ENCODE measurements at regions not wholly inside any gene's neighbourhood (a gene's known extent, or its start where the extent isn't known, plus 50 kb on each side); places are given as distances from the start of the nearest gene placed in this dataset.
A peak's percentile ranks its signal among the peaks of the same experiment; 100 is the strongest.

DNA sequence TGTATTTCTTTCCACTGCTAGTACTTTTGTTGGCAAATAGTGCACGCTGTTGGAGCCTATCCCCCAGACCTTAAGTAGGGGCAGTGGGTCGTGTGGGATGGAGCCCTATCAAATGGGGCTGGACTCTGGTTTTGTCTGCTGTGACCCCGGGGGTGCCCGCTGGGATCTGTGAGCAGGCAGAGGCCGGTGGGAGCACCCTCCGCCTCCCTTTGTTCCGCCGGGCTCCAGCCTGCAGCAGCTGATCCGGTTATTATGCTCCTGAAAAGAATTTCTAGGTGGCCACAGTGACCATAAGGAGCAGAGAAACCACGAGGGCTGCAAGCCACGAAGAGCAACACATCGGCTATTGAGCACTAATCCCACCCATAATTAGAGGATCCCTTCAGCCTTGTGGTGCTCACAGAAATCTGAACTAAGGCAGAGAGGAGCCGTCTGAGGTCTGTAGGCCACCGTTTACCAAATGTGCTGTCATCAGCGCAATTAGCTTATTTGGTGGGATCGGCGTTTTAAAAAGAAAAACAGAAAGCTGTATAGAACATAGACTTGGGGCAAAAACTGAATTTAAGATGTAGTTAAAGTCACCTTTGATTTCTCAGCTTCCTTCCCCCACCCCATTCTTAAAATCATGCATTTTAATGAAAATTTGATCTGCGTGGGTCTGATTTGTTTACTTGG is 598.3 kb upstream of the JAG1 start:
- no peak overlapping the region; the same call in 1 of the 2 replicates for H2BK5ac ChIP-seq (ENCODE audit: low read depth, low read length)
- no peak overlapping the region for H4K91ac ChIP-seq (replicated peaks; ENCODE audit: insufficient read length, low read length)
- no peak overlapping the region for H3K27ac ChIP-seq (ENCODE audit: low read depth, low read length)
- no peak for DNase-seq (ENCODE audit: low read depth in 1 of 2, low spot score in 2 of 2)
- H3K56ac ChIP-seq (replicated peaks; ENCODE audit: insufficient read length, low read depth, low read length) = no peak overlapping the region
- H3K4me2 ChIP-seq (ENCODE audit: insufficient read depth in 1 of 2, low read depth in 2 of 2, low read length in 2 of 2) = no peak overlapping the region
- 0 out of 2 replicates have a peak overlapping the region, but pooled peaks have one; percentile 72 for H2BK15ac ChIP-seq (ENCODE audit: low read length)
- no peak overlapping the region for H4K5ac ChIP-seq (ENCODE audit: insufficient read length, low read depth, low read length)
- TF ChIP-seq RXRA (IDR thresholded peaks at IDR 0.05; ENCODE audit: insufficient read depth, low read depth, low read length) (no peak), CEBPB (IDR thresholded peaks at IDR 0.05; ENCODE audit: low read depth, low read length) (no peak), CTBP2 (IDR thresholded peaks at IDR 0.05; ENCODE audit: borderline replicate concordance, insufficient read depth, insufficient read length, low read length) (no peak), KDM4A (IDR thresholded peaks at IDR 0.05; ENCODE audit: low read depth, low read length, severe bottlenecking) (no peak), TCF12 (IDR thresholded peaks at IDR 0.05; ENCODE audit: low read depth, low read length) (no peak)
- H3K23ac ChIP-seq (ENCODE audit: insufficient read length) = no peak overlapping the region
- H3K4me1 ChIP-seq (replicated peaks in 1 of 4; ENCODE audit: control insufficient read depth in 3 of 4, insufficient read depth in 4 of 4, low read length in 3 of 4) = peaks cover 3 to 15% (median 10%) of the 10 kb centered on the region in 4 experiments
- H2BK12ac ChIP-seq (ENCODE audit: low read depth, low read length) = peak overlapping the region; percentile 64; the same call in 1 of the 2 replicates
- no peaks in the 10 kb centered on the region for H3K9me3 ChIP-seq (ENCODE audit: insufficient read depth in 2 of 2, low read depth in 1 of 2, low read length in 1 of 2)
- H3K9ac ChIP-seq (replicated peaks in 1 of 4; ENCODE audit: extremely low read depth in 1 of 4, low read depth in 3 of 4, low read length in 3 of 4) = no peak overlapping the region
- 90% methylated on average over 18 of the region's 18 CpGs; no CpG with 5 or more reads in 1 of the 2 experiments for WGBS, 2 experiments (ENCODE audit: extremely low coverage in 1 of 2, insufficient coverage in 1 of 2, insufficient read length in 1 of 2, insufficient replicate concordance in 2 of 2, low coverage in 1 of 2, low lambda C conversion rate in 2 of 2, missing lambda C conversion rate in 1 of 2)
- no peak overlapping the region for H3K14ac ChIP-seq (ENCODE audit: insufficient read length)
- H3K23me2 ChIP-seq (ENCODE audit: low read depth, low read length) = no peaks in the 10 kb centered on the region
- H3K4me3 ChIP-seq (ENCODE audit: extremely low read depth in 1 of 4, insufficient read depth in 2 of 4, low read depth in 3 of 4, low read length in 4 of 4) = no peak overlapping the region
- no peaks in the 10 kb centered on the region for H4K20me1 ChIP-seq (replicated peaks in 1 of 2; ENCODE audit: control insufficient read depth in 1 of 2, insufficient read depth in 2 of 2, low read length in 2 of 2)
- POLR2A ChIA-PET (ENCODE audit: partially characterized antibody) = interaction anchor here (0.9 kb wide), 1 partner anchor 272 kb away, joined by 3 read pairs; no protein-coding TSS in a partner anchor
- peak overlapping the region; percentile 9 for H2BK120ac ChIP-seq (replicated peaks; ENCODE audit: low read depth, low read length)
- H3K4ac ChIP-seq (replicated peaks; ENCODE audit: insufficient read length, low read depth, low read length) = no peak overlapping the region
- H3K79me2 ChIP-seq (ENCODE audit: control insufficient read depth in 1 of 2, insufficient read depth in 2 of 2, low read length in 2 of 2) = no peaks in the 10 kb centered on the region
- H3K27me3 ChIP-seq (replicated peaks in 1 of 4; ENCODE audit: control insufficient read depth in 3 of 4, extremely low read depth in 1 of 4, insufficient read depth in 3 of 4, low read length in 3 of 4) = no peaks in the 10 kb centered on the region
- no peaks in the 10 kb centered on the region for H3K79me1 ChIP-seq (ENCODE audit: low read depth, low read length)
- no peak overlapping the region for H2AK5ac ChIP-seq (ENCODE audit: low read depth, low read length)
- H3K18ac ChIP-seq (ENCODE audit: extremely low read depth, low read length) = 0 out of 2 replicates have a peak overlapping the region, but pooled peaks have one; percentile 6
- H2BK20ac ChIP-seq (ENCODE audit: low read length) = no peak overlapping the region
- H2AFZ ChIP-seq (ENCODE audit: low read length) = no peak overlapping the region
- H3K36me3 ChIP-seq (ENCODE audit: control insufficient read depth in 2 of 4, insufficient read depth in 4 of 4, low read length in 3 of 4) = no peaks in the 10 kb centered on the region
- FAIRE-seq = no peak
- CTCF ChIA-PET (ENCODE audit: partially characterized antibody) = interaction anchor here (0.8 to 2.4 kb wide), 8 partner anchors 11 to 797 kb away, joined by 3 to 5 read pairs (median 4); no protein-coding TSS in a partner anchor
- no peak overlapping the region for H4K8ac ChIP-seq (ENCODE audit: extremely low read depth, insufficient read depth, low read length)

Data from H1 (cell line).